Prostate gland (tissue), 2 donors: ENCODE measurements at regions not wholly inside any gene's neighbourhood (a gene's known extent, or its start where the extent isn't known, plus 50 kb on each side); places are given as distances from the start of the nearest gene placed in this dataset.

ENCODE experiments used
- CTCF ChIP-seq, 4 experiments: fragments of 200-600 bp in 2 of 4; fragments of 450-650 bp in 2 of 4; sonication (generic) in 2 of 4; IDR thresholded peaks; 1 replicate in 3 of 4; 2 replicates in 1 of 4; pipeline ENCODE4 v1.5.1; 2016 to 2019; ENCODE audit warnings: antibody characterized with exemption in 4 of 4, mild to moderate bottlenecking in 2 of 4, moderate library complexity in 2 of 4
- POLR2A ChIP-seq: fragments of 450-650 bp; IDR thresholded peaks from one replicate; pipeline ENCODE4 v1.6.1; 2016; ENCODE audit warnings: antibody characterized with exemption, mild to moderate bottlenecking

GRCh38 chr11:87459351-87459750 lies 421.6 kb downstream of the TMEM135 start:
- TF ChIP-seq CTCF (IDR thresholded peaks at IDR 0.05) (no peak), POLR2A (no peak)
